ENCODE measurements at regions not wholly inside any gene's neighbourhood (a gene's known extent, or its start where the extent isn't known, plus 50 kb on each side); places are given as distances from the start of the nearest gene placed in this dataset.

DNA sequence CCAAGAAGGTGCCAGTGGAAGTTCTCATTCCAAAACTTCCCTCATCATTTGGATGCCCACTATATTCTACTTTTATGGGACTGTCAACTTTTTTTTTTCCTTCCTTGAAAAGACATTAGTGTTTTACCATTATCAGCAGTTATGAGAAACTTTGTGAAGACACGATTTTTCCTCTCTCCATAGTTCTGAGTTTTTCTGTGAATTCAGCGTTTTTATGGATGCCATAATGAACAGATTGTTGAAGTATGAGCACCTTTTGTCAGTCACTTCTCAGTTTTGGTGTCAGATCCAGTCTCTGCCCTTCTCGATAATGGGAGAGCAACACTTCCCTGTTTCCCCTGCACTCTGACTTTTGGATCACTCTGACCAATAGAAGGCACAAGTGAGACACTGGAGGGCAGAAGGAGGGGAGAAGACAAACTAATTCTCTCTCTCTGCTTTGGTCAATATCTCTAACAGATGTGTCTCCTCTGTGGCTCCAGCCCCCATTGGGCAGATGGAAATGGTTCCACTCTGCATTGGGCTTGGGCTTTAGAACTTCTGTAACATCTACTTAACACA lies 53.5 kb upstream of the FN1 start:
- TF ChIP-seq CTCF (IDR thresholded peaks at IDR 0.05), result no peak
- no peak for TF ChIP-seq POLR2A (IDR thresholded peaks at IDR 0.05)
